Myocyte (in vitro differentiated cells): ENCODE measurements at regions not wholly inside any gene's neighbourhood (a gene's known extent, or its start where the extent isn't known, plus 50 kb on each side); places are given as distances from the start of the nearest gene placed in this dataset.

Source experiments
- DNase-seq: peaks from one replicate; pipeline ENCODE4 v3.0.0-alpha.2; 2012; ENCODE audit warnings: low read depth

GRCh38 chr3:190252080-190252479 lies 70.2 kb downstream of the CLDN1 start:
- peak; percentile 23 for DNase-seq

DNA sequence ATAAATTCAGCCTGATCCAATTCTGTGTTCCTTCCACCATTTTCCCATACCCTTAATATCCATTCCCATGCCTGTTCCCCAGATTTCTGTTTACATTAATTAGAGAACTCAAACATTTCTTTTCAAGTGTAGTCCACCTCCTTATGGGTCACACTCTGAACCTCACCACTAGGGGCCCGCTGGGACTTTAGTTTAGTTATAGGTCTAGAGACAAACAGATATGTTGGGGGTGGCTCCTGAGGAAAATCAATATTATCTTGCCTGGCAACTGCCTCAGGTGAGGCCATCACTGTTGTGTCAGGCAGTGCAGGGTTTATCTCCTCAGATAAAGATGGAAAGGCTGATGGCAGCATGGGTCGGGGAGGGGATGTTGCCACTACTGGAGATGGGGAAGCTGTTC lies 72.8 kb downstream of the CLDN1 start:
- no peak for DNase-seq

DNA sequence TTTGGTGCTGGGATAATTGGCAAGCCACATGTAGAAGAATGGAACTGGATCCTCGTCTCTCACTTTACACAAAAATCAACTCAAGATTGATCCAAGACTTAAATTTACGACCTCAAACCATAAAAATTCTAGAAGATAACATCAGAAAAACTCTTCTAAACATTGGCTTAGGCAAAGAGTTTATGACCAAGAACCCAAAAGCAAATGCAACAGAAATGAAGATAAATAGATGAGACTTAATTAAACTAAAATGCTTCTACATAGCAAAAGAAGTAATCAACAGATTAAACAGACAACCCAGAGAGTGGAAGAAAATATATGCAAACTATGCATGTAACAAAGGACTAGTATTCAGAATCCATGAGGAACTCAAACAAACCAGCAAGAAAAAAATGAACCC lies 80.1 kb downstream of the CLDN1 start:
- DNase-seq: no peak

DNA sequence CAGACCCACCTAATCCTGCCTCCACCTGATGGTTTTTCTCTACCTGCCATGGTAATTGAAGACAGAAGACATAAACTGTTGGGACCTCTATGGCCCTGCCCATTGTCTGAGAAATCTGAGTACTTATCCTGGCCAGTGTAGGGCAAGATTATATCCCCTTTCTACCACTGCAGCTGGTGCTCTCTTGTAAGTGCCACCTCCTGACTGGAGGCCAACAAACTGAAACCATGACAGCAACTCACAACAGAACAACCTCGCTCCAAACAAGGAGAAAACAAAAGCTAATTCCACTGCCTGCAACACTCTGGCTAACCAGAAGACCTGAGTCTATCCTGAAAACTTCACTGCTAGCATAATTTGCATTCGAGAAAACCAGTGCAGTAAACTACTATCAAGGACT lies 82.9 kb downstream of the CLDN1 start:
- peak; percentile 49 for DNase-seq

GRCh38 chr3:190238871-190239270 lies 83.4 kb downstream of the CLDN1 start:
- DNase-seq: no peak

DNA sequence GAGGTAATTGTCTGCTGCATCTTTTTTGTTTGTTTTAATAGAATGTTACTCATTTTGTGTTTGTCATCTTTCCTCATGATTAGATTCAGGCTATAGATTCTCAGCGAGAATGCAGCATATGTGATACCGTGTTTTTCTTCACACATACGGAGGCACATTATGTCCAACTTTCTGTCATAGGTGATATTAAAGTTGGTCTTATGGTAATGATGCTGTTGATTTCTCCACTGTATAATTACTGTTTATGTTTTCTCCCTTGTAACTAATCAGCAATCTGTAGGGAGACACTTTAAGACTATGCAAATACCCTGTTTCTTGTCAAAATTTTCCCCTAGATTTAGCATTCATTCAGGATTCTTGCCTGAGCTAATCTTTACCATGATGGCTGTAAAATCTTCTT lies 87.6 kb downstream of the CLDN1 start:
- no peak for DNase-seq

GRCh38 chr3:190229632-190230424 lies 92.4 kb downstream of the CLDN1 start:
- peak; percentile 4 for DNase-seq

DNA sequence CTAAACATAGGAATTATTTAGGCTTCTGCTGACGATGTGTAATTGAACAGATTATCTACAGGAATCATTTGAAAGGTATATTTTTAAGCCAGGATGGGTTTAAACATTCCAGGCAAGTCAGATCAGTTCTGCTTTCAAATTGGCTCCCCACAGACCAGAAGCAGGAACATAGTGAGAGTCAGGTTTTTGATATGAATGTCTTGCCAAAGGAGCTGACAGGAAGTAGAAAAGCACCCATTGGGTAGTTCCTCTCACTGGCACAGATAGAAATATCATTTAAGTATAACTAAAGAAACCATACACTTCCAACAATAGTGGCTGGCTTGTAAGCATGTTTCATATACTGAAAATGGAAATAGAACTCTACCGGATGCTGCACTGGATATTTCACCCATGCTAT lies 95.2 kb downstream of the CLDN1 start:
- no peak for DNase-seq

GRCh38 chr3:190224863-190225692 lies 97.2 kb downstream of the CLDN1 start:
- peak; percentile 50 for DNase-seq

- no peak for DNase-seq
Measured at GRCh38 chr3:190224456-190224855, 97.8 kb downstream of the CLDN1 start.

GRCh38 chr3:190222916-190223315 lies 99.3 kb downstream of the CLDN1 start:
- no peak for DNase-seq

DNA sequence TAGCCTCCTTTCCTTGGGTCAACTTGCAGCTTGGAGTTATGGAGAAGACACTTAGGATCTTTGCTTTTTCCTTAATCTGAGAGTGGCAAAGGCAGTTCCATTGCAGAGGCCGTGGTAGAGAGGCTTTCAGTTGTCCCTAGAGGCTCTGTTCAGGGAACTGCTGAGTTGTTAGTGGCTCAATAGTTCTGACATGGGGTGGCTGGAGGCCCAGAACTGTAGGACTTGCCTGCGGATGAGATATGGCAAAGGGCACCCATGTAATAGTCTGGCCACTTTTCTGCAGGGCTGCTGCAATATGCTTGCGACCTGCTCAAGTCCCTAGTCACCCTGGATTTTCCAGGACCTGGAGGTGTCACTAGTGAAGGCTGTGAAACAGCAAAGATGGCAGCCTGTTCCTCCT lies 99.9 kb downstream of the CLDN1 start:
- no peak for DNase-seq

DNA sequence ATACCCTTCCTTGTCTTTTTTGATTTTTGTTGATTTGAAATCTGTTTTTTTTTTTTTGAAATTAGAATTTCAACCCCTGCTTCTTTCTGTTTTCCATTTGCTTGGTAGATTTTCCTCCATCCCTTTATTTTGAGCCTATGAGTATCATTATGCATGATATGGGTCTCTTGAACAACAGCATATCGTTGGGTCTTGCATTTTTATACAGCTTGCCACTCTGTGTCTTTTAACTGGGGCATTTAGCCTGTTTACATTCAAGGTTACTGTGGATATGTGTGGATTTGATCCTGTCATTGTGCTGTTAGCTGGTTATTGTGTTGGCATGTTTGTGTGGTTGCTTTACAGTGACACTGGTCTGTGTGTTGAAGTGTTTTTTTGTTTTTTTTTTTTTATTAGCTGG lies 99.7 kb upstream of the P3H2 start:
- no peak for DNase-seq

GRCh38 chr3:190217081-190217480 lies 96.4 kb upstream of the P3H2 start:
- no peak for DNase-seq

GRCh38 chr3:190213727-190214126 lies 93.0 kb upstream of the P3H2 start:
- no peak for DNase-seq

- DNase-seq: no peak
Measured at GRCh38 chr3:190210608-190211007, 89.9 kb upstream of the P3H2 start.

DNA sequence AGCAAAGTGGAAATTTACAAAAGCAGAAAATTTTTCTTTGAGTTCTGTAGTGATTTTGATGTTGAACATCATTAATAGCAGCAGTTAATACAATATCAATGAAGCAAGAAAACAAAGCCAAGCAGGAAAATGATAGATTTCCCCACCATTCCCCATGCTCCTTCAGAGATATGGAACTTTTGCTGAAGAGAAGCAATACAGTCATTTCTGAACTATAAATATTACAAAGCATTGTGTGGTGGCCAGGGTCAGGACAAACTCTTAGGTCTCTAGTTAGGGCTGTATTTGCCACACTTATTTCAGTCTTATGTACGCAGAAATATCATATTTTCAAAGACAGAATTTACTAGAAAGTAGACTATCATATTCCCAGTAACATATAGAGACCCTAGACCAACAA lies 88.8 kb upstream of the P3H2 start:
- DNase-seq: no peak

DNA sequence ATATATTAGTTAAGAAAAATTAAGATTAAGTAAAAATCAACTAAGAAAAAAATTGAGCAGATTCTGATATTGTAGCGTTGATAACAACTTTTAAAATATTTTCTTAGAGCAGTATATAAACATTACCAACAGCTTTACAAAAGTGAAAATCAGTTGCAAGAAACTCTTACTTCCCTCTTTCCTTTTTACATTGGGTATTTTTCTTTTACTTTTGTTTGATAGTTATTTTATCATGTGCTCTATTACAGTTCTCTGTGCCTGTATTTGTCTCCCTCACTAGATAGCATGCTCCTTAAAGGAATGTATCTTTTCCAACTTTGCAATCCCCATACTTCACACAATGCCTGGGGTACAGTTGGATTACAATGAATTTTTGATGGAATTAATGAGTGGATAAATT lies 87.5 kb upstream of the P3H2 start:
- no peak for DNase-seq

GRCh38 chr3:190205739-190206138 lies 85.0 kb upstream of the P3H2 start:
- DNase-seq: peak; percentile 75

DNA sequence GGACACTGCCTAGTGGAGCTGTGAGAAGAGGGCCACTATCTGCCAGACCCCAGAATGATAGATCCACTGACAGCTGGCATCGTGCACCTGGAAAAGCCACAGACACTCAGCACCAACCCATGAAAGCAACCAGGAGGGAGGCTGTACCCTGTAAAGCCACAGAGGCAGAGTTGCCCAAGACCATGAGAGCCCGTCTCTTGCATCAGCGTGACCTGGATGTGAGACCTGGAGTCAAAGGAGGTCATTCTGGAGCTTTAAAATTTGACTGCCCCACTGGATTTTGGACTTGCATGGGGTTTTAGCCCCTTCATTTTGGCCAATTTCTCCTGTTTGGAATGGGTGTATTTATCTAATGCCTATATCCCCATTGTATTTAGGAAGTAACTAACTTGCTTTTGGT lies 83.5 kb upstream of the P3H2 start:
- DNase-seq: peak; percentile 30

GRCh38 chr3:190197346-190197763 lies 76.7 kb upstream of the P3H2 start:
- DNase-seq: no peak

DNA sequence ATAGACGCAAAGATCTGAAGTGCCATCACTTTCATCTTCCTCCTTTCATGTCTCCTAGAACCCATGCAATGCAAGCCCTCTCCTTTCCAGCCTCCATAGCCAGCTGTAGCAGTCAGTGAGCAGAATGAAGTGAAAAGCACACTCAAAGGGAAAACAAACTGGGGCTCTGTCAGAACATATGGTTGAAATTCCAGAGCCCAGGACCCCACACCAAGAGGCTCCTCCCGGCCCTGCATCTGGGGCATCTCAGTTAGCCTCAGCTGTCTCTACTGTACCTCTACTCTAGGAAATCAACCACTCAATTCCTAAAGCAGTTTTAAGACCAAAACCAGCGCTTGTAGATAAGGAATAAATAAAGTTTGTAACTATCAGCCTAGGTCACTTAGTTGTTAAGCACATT lies 73.8 kb upstream of the P3H2 start:
- no peak for DNase-seq

DNA sequence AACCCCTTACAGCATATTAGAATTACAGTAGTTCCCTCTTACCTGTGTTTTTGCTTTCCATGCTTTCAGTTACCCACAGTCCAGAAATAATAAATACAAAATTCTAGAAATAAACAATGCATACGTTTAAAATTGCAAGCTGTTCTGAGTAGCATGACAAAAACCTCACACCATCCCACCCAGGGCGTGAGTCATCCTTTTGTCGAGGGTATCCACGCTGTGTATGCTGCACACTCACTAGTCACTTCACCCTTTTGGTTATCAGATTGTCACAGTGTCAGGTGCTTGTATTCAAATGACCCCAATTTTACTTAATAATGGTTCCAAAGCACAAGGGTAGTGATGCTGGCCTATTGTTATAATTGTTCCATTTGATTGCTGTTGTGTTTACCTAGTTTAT lies 72.5 kb upstream of the P3H2 start:
- no peak for DNase-seq
